Adrenal gland (tissue), 5 donors: ENCODE measurements at regions not wholly inside any gene's neighbourhood (a gene's known extent, or its start where the extent isn't known, plus 50 kb on each side); places are given as distances from the start of the nearest gene placed in this dataset.

Source experiments
- POLR2A ChIP-seq, 2 donors: fragments of 450-650 bp; IDR thresholded peaks; one replicate each; pipeline ENCODE4 v1.6.1; 2017; ENCODE audit warnings: antibody characterized with exemption in 2 of 2, mild to moderate bottlenecking in 2 of 2, moderate library complexity in 1 of 2
- TF ChIP-seq, protein P1 (sequence below), 6 experiments: fragments of 450-650 bp in 4 of 6; fragments of 200-600 bp in 2 of 6; sonication (generic) in 1 of 6; IDR thresholded peaks; 1 replicate in 5 of 6; 2 replicates in 1 of 6; pipeline versions ENCODE4 v1.5.1 to v1.8.0; 2016 to 2021; ENCODE audit warnings: antibody characterized with exemption in 6 of 6, mild to moderate bottlenecking in 2 of 6, moderate library complexity in 1 of 6
- donor health status: DM: no; HTN: no; CAD: no.

- TF ChIP-seq, protein P1, sequence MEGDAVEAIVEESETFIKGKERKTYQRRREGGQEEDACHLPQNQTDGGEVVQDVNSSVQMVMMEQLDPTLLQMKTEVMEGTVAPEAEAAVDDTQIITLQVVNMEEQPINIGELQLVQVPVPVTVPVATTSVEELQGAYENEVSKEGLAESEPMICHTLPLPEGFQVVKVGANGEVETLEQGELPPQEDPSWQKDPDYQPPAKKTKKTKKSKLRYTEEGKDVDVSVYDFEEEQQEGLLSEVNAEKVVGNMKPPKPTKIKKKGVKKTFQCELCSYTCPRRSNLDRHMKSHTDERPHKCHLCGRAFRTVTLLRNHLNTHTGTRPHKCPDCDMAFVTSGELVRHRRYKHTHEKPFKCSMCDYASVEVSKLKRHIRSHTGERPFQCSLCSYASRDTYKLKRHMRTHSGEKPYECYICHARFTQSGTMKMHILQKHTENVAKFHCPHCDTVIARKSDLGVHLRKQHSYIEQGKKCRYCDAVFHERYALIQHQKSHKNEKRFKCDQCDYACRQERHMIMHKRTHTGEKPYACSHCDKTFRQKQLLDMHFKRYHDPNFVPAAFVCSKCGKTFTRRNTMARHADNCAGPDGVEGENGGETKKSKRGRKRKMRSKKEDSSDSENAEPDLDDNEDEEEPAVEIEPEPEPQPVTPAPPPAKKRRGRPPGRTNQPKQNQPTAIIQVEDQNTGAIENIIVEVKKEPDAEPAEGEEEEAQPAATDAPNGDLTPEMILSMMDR (IDR thresholded peaks at IDR 0.05): no peak
- TF ChIP-seq POLR2A (IDR thresholded peaks at IDR 0.05): no peak
Observed at GRCh38 chr21:17911628-17912027, 92.5 kb upstream of the C21orf91 start.
